ENCODE measurements at regions not wholly inside any gene's neighbourhood (a gene's known extent, or its start where the extent isn't known, plus 50 kb on each side); places are given as distances from the start of the nearest gene placed in this dataset.
"Not testable (repeated sequence)": the region's sequence is repeated elsewhere in the genome, so short reads cannot be mapped to it uniquely, and the experiment has no call there.

DNA sequence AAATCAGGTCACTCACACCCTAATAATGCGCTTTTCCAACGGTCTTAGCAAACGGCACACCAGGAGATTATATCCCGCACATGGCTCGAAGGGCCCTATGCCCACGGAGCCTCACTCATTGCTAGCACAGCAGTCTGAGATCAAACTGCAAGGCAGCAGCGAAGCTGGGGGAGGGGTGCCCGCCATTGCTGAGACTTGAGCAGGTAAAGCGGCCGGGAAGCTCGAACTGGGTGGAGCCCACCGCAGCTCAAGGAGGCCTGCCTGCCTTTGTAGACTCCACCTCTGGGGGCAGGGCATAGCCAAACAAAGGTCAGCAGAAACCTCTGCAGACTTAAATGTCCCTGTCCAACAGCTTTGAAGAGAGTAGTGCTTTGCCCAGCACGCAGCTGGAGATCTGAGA is 432.4 kb upstream of the ADAMTS9 start:
- peaks cover 19% of the 10 kb centered on the region; the same call in 2 of the 3 replicates for H3K36me3 Mint-ChIP-seq (ENCODE audit: low read depth)

DNA sequence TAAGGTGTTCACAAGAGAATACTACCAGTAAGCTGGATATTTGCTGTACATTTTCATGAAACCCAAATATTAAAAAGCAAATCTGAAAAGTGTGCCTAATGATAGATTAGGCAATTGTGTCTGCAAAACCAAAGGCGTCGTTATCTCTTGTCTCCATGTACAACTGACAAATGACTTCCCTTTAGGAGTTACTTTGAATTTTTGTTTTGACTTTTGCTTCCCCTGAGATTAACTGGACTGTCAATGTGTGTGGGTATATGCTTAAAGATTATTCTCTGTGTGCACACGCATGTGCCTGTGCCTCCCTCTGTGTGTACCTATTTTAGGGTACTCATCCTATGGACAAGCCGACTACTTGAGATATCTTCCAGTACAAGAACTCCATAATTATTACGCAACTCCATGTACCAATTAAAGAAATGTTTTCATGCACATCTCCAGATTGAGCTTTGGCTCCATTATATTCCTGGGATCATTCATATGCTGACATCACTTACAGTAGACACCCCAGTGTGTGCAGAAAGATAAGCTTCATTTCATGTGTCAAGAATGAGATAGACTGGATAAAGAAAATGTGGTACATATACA is 431.2 kb upstream of the ADAMTS9 start:
- H3K36me3 Mint-ChIP-seq (ENCODE audit: low read depth): peaks cover 19% of the 10 kb centered on the region; the same call in 2 of the 3 replicates
- no peak overlapping the region for H3K4me3 ChIP-seq

More for the DNA sequence above, 432.4 kb upstream of the ADAMTS9 start:
- H3K36me3 ChIP-seq (ENCODE audit: insufficient read depth); H3K4me3 Mint-ChIP-seq; H3F3A ChIP-seq (replicated peaks; ENCODE audit: low read depth); H3K27ac Mint-ChIP-seq; H4K20me1 ChIP-seq (replicated peaks; ENCODE audit: insufficient read depth); H3K4me2 ChIP-seq; DNase-seq (ENCODE audit: low spot score); H3K4me1 Mint-ChIP-seq; H2AFZ ChIP-seq; H3K4me1 ChIP-seq (ENCODE audit: insufficient read depth); H3K79me2 ChIP-seq (replicated peaks; ENCODE audit: insufficient read depth); H3K27me3 ChIP-seq (ENCODE audit: insufficient read depth); H3K4me3 ChIP-seq; H3K27ac ChIP-seq (ENCODE audit: low read depth); ATAC-seq; H3K27me3 Mint-ChIP-seq (ENCODE audit: insufficient read depth, low read depth, poor library complexity): not testable (repeated sequence)
- peaks cover 36% of the 10 kb centered on the region for H3K9me3 Mint-ChIP-seq
- peaks cover 11% of the 10 kb centered on the region for H3K9me2 ChIP-seq (ENCODE audit: insufficient read depth)

More for the DNA sequence above, 431.2 kb upstream of the ADAMTS9 start:
- no peak overlapping the region for H3K4me2 ChIP-seq
- no peaks in the 10 kb centered on the region for H4K20me1 ChIP-seq (replicated peaks; ENCODE audit: insufficient read depth)
- H3K79me2 ChIP-seq (replicated peaks; ENCODE audit: insufficient read depth): no peaks in the 10 kb centered on the region
- no peaks in the 10 kb centered on the region for H3K4me1 ChIP-seq (ENCODE audit: insufficient read depth)
- no peak overlapping the region for H3K27ac ChIP-seq (ENCODE audit: low read depth)
- H3K9me2 ChIP-seq (ENCODE audit: insufficient read depth): peaks cover 15% of the 10 kb centered on the region
- TF ChIP-seq, protein P1, sequence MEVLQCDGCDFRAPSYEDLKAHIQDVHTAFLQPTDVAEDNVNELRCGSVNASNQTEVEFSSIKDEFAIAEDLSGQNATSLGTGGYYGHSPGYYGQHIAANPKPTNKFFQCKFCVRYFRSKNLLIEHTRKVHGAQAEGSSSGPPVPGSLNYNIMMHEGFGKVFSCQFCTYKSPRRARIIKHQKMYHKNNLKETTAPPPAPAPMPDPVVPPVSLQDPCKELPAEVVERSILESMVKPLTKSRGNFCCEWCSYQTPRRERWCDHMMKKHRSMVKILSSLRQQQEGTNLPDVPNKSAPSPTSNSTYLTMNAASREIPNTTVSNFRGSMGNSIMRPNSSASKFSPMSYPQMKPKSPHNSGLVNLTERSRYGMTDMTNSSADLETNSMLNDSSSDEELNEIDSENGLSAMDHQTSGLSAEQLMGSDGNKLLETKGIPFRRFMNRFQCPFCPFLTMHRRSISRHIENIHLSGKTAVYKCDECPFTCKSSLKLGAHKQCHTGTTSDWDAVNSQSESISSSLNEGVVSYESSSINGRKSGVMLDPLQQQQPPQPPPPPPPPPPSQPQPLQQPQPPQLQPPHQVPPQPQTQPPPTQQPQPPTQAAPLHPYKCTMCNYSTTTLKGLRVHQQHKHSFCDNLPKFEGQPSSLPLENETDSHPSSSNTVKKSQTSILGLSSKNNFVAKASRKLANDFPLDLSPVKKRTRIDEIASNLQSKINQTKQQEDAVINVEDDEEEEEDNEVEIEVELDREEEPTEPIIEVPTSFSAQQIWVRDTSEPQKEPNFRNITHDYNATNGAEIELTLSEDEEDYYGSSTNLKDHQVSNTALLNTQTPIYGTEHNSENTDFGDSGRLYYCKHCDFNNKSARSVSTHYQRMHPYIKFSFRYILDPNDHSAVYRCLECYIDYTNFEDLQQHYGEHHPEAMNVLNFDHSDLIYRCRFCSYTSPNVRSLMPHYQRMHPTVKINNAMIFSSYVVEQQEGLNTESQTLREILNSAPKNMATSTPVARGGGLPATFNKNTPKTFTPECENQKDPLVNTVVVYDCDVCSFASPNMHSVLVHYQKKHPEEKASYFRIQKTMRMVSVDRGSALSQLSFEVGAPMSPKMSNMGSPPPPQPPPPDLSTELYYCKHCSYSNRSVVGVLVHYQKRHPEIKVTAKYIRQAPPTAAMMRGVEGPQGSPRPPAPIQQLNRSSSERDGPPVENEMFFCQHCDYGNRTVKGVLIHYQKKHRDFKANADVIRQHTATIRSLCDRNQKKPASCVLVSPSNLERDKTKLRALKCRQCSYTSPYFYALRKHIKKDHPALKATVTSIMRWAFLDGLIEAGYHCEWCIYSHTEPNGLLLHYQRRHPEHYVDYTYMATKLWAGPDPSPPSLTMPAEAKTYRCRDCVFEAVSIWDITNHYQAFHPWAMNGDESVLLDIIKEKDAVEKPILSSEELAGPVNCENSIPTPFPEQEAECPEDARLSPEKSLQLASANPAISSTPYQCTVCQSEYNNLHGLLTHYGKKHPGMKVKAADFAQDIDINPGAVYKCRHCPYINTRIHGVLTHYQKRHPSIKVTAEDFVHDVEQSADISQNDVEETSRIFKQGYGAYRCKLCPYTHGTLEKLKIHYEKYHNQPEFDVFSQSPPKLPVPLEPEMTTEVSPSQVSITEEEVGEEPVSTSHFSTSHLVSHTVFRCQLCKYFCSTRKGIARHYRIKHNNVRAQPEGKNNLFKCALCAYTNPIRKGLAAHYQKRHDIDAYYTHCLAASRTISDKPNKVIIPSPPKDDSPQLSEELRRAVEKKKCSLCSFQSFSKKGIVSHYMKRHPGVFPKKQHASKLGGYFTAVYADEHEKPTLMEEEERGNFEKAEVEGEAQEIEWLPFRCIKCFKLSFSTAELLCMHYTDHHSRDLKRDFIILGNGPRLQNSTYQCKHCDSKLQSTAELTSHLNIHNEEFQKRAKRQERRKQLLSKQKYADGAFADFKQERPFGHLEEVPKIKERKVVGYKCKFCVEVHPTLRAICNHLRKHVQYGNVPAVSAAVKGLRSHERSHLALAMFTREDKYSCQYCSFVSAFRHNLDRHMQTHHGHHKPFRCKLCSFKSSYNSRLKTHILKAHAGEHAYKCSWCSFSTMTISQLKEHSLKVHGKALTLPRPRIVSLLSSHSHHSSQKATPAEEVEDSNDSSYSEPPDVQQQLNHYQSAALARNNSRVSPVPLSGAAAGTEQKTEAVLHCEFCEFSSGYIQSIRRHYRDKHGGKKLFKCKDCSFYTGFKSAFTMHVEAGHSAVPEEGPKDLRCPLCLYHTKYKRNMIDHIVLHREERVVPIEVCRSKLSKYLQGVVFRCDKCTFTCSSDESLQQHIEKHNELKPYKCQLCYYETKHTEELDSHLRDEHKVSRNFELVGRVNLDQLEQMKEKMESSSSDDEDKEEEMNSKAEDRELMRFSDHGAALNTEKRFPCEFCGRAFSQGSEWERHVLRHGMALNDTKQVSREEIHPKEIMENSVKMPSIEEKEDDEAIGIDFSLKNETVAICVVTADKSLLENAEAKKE (CRISPR knock-in tag; IDR thresholded peaks at IDR 0.05): no peak
- no peak for TF ChIP-seq EZH2 (IDR thresholded peaks at IDR 0.05; ENCODE audit: low read depth, unreplicated experiment)
- TF ChIP-seq CREB1 (CRISPR knock-in tag; IDR thresholded peaks at IDR 0.05; ENCODE audit: low read depth): no peak
- no peak for TF ChIP-seq ZNF114 (CRISPR knock-in tag; IDR thresholded peaks at IDR 0.05)
- no peak for TF ChIP-seq JUNB (IDR thresholded peaks at IDR 0.05; ENCODE audit: unreplicated experiment)
- TF ChIP-seq, protein P2, sequence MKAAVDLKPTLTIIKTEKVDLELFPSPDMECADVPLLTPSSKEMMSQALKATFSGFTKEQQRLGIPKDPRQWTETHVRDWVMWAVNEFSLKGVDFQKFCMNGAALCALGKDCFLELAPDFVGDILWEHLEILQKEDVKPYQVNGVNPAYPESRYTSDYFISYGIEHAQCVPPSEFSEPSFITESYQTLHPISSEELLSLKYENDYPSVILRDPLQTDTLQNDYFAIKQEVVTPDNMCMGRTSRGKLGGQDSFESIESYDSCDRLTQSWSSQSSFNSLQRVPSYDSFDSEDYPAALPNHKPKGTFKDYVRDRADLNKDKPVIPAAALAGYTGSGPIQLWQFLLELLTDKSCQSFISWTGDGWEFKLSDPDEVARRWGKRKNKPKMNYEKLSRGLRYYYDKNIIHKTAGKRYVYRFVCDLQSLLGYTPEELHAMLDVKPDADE (IDR thresholded peaks at IDR 0.05): no peak
- no peak for TF ChIP-seq ZNF331 (CRISPR knock-in tag; IDR thresholded peaks at IDR 0.05; ENCODE audit: low read depth)
- no peak for TF ChIP-seq STAT1 (IDR thresholded peaks at IDR 0.05; ENCODE audit: unreplicated experiment)
- no peak for TF ChIP-seq NANOG (IDR thresholded peaks at IDR 0.05; ENCODE audit: borderline replicate concordance)
- no peak for TF ChIP-seq EZH2phosphoT487 (IDR thresholded peaks at IDR 0.05; ENCODE audit: unreplicated experiment)
- peaks cover 36% of the 10 kb centered on the region for H3K9me3 Mint-ChIP-seq
- H3K27me3 Mint-ChIP-seq (ENCODE audit: insufficient read depth, low read depth, poor library complexity): no peaks in the 10 kb centered on the region
- H3K4me3 Mint-ChIP-seq: no peak overlapping the region
- H3K4me1 Mint-ChIP-seq: no peaks in the 10 kb centered on the region
- H3K27ac Mint-ChIP-seq: no peak overlapping the region
- ATAC-seq (no peak), DNase-seq (ENCODE audit: low spot score) (no peak)
- no peak overlapping the region for H2AFZ ChIP-seq
- H3K27me3 ChIP-seq (ENCODE audit: insufficient read depth): no peaks in the 10 kb centered on the region
- no peaks in the 10 kb centered on the region for H3F3A ChIP-seq (replicated peaks; ENCODE audit: low read depth)
- peaks cover 7% of the 10 kb centered on the region; the same call in 1 of the 2 replicates for H3K36me3 ChIP-seq (ENCODE audit: insufficient read depth)
